Muscle of arm (tissue), 1 donor: ENCODE measurements at regions not wholly inside any gene's neighbourhood (a gene's known extent, or its start where the extent isn't known, plus 50 kb on each side); places are given as distances from the start of the nearest gene placed in this dataset.

ENCODE experiments used
- DNase-seq: peaks from one replicate; pipeline ENCODE4 v3.0.0-alpha.2; 2013

GRCh38 chr6:28736121-28736520 is 187.7 kb downstream of the TRIM27 start:
- no peak for DNase-seq

- no peak for DNase-seq
Observed at GRCh38 chr6:28737750-28738395, 185.9 kb downstream of the TRIM27 start.

GRCh38 chr6:28738396-28738765 is 185.4 kb downstream of the TRIM27 start:
- no peak for DNase-seq

- DNase-seq: no peak
Observed at GRCh38 chr6:28741363-28741762, 182.4 kb downstream of the TRIM27 start.

GRCh38 chr6:28742668-28743270 is 181.0 kb downstream of the TRIM27 start:
- DNase-seq: no peak

GRCh38 chr6:28743271-28743789 is 180.5 kb downstream of the TRIM27 start:
- no peak for DNase-seq

- no peak for DNase-seq
Observed at GRCh38 chr6:28747083-28747630, 176.6 kb downstream of the TRIM27 start.

- DNase-seq: no peak
Observed at GRCh38 chr6:28747631-28748157, 176.1 kb downstream of the TRIM27 start.

GRCh38 chr6:28748192-28748591 is 175.6 kb downstream of the TRIM27 start:
- DNase-seq: no peak

GRCh38 chr6:28750926-28751458 is 172.8 kb downstream of the TRIM27 start:
- no peak for DNase-seq

GRCh38 chr6:28751514-28751913 is 172.3 kb downstream of the TRIM27 start:
- DNase-seq: no peak

GRCh38 chr6:28751963-28752350 is 171.8 kb downstream of the TRIM27 start:
- DNase-seq: no peak

GRCh38 chr6:28757429-28758045 is 166.2 kb downstream of the TRIM27 start:
- no peak for DNase-seq

GRCh38 chr6:28758046-28758817 is 165.6 kb downstream of the TRIM27 start:
- DNase-seq: no peak

GRCh38 chr6:28758818-28759235 is 165.0 kb downstream of the TRIM27 start:
- no peak for DNase-seq

- no peak for DNase-seq
Observed at GRCh38 chr6:28764014-28764723, 159.6 kb downstream of the TRIM27 start.

- no peak for DNase-seq
Observed at GRCh38 chr6:28764761-28765282, 159.0 kb downstream of the TRIM27 start.

GRCh38 chr6:28765978-28766351 is 157.8 kb downstream of the TRIM27 start:
- no peak for DNase-seq

- no peak for DNase-seq
Observed at GRCh38 chr6:28766426-28766825, 157.4 kb downstream of the TRIM27 start.

GRCh38 chr6:28767133-28767532 is 156.7 kb downstream of the TRIM27 start:
- DNase-seq: no peak

GRCh38 chr6:28767691-28768090 is 156.1 kb downstream of the TRIM27 start:
- no peak for DNase-seq
